Panc1 (cell line): ENCODE measurements at regions not wholly inside any gene's neighbourhood (a gene's known extent, or its start where the extent isn't known, plus 50 kb on each side); places are given as distances from the start of the nearest gene placed in this dataset.

ENCODE experiments used
- ATAC-seq: fragments of 200-7000 bp; cut with Tn5 transposase; 2 replicates; pipeline ENCODE4 v1.9.1; 2020; ENCODE audit warnings: mild to moderate bottlenecking, moderate library complexity
- BruUV-seq: library from RNA; stranded (reverse); fragments of 400-500 nt; replicated peaks from 2 replicates; lab custom pipeline; 2021; lab: Mats Ljungman, UMichigan
- CTCF ChIA-PET: fragments of 300-600 bp; sonication (Branson Sonifier 250); formaldehyde crosslinking; loops from one replicate; lab custom pipeline; 2022; ENCODE audit warnings: antibody characterized with exemption; lab: Charles Lee
- POLR2A ChIA-PET: fragments of 300-600 bp; sonication (Branson Sonifier 250); formaldehyde crosslinking; loops from one replicate; lab custom pipeline; 2022; ENCODE audit warnings: antibody characterized with exemption; lab: Charles Lee
- DNase-seq: peaks from one replicate; pipeline ENCODE4 v3.0.0-alpha.2; 2010; ENCODE audit warnings: low read depth, low spot score
- H3K27ac ChIP-seq: 2 replicates; pipeline ENCODE4 v1.5.1; 2011; ENCODE audit warnings: mild to moderate bottlenecking, low read length, inconsistent platforms
- H3K27me3 ChIP-seq: fragments of 200-500 bp; sonication (Bioruptor generic); 2 replicates; pipeline ENCODE4 v1.6.0; 2014; ENCODE audit warnings: low read length, inconsistent platforms; ENCODE audit not compliant: control insufficient read depth, insufficient read depth
- H3K36me3 ChIP-seq: fragments of 200-500 bp; sonication (Bioruptor generic); 2 replicates; pipeline ENCODE4 v1.5.1; 2014; ENCODE audit warnings: inconsistent platforms, mild to moderate bottlenecking, low read length, moderate library complexity; ENCODE audit not compliant: control insufficient read depth, insufficient read depth
- H3K4me1 ChIP-seq: 2 replicates; pipeline ENCODE4 v1.5.1; 2011; ENCODE audit warnings: inconsistent platforms, mild to moderate bottlenecking, low read length, moderate library complexity; ENCODE audit not compliant: control insufficient read depth, insufficient read depth
- H3K4me3 ChIP-seq, 2 experiments: 2 replicates each; pipeline ENCODE4 v1.5.1; 2011 to 2012; ENCODE audit warnings: low read depth in 2 of 2, low read length in 2 of 2, mild to moderate bottlenecking in 2 of 2, inconsistent platforms in 1 of 2, moderate library complexity in 1 of 2
- H3K9me3 ChIP-seq: fragments of 200-500 bp; sonication (Bioruptor generic); 2 replicates; pipeline ENCODE4 v1.5.1; 2014; ENCODE audit warnings: low read depth, mild to moderate bottlenecking, inconsistent platforms, low read length, moderate library complexity; ENCODE audit not compliant: control insufficient read depth, insufficient read depth
- POLR2AphosphoS5 ChIP-seq: IDR thresholded peaks from 2 replicates; pipeline ENCODE4 v1.6.1; 2012; ENCODE audit warnings: mild to moderate bottlenecking, low read depth, low read length, moderate library complexity
- REST ChIP-seq, 2 experiments: IDR thresholded peaks; 2 replicates each; pipeline ENCODE4 v1.6.1; 2011 to 2012; ENCODE audit warnings: low read depth in 2 of 2, control low read depth in 1 of 2, low read length in 1 of 2, mild to moderate bottlenecking in 1 of 2, moderate library complexity in 1 of 2; ENCODE audit not compliant: insufficient read depth in 1 of 2
- SIN3A ChIP-seq: IDR thresholded peaks from 2 replicates; pipeline ENCODE4 v1.6.1; 2012; ENCODE audit warnings: low read depth, mild to moderate bottlenecking, low read length, moderate library complexity, borderline replicate concordance; ENCODE audit not compliant: insufficient read depth
- TCF7L2 ChIP-seq: IDR thresholded peaks from 2 replicates; pipeline ENCODE4 v1.6.1; 2011; ENCODE audit warnings: mild to moderate bottlenecking, low read depth, low read length, inconsistent platforms
- in situ Hi-C: cut with HindIII; loops from 2 replicates; pipeline ENCODE4 v1.10.0; 2016; ENCODE audit warnings: low sequenced_read_pairs, low pct_unique_long_range_greater_than_20kb
- intact Hi-C: fragments of 100-400 bp; cut with micrococcal nuclease; formaldehyde crosslinking; loops from one replicate; pipeline ENCODE4 v1.10.0; 2022; ENCODE audit not compliant: unreplicated experiment
- TF ChIP-seq, protein P1 (sequence below): fragments of 450-650 bp; IDR thresholded peaks from 2 replicates; pipeline ENCODE4 v1.5.1; 2017; ENCODE audit warnings: mild to moderate bottlenecking

DNA sequence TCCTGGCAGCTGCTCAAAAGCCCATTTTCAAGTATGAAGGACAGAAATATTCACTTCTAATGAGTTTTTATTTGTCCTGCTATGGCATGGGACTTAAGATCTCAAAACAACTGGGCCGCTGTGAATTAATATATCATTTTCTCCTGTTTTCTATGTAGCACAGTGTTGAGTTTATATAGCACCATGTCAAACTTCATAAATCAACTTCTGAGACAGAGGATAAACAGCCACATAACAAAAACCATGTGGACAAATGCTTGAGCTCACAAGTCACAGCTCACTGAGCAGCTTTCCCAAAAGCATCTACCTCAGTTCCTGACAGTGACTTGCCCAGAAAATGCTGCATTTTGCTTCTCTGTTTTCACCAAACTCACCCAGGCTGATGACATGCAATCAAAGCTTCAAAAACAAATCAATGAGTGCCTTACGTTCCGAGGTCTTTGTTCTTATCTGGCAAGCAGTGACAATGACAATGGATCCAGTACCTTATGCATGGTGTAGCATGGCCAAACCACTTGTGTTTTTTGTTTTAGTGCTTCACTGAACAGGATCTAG lies 722.6 kb downstream of the LRRIQ3 start:
- DNase-seq (no peak), ATAC-seq (no peak)
- H3K27me3 ChIP-seq: no peaks in the 10 kb centered on the region
- in situ Hi-C loops: no loop called here
- TF ChIP-seq REST (IDR thresholded peaks at IDR 0.05; ENCODE audit: insufficient read depth in 1 of 2, low read depth in 2 of 2, low read length in 1 of 2) (no peak), TCF7L2 (no peak), POLR2AphosphoS5 (no peak), SIN3A (no peak)
- TF ChIP-seq, protein P1, sequence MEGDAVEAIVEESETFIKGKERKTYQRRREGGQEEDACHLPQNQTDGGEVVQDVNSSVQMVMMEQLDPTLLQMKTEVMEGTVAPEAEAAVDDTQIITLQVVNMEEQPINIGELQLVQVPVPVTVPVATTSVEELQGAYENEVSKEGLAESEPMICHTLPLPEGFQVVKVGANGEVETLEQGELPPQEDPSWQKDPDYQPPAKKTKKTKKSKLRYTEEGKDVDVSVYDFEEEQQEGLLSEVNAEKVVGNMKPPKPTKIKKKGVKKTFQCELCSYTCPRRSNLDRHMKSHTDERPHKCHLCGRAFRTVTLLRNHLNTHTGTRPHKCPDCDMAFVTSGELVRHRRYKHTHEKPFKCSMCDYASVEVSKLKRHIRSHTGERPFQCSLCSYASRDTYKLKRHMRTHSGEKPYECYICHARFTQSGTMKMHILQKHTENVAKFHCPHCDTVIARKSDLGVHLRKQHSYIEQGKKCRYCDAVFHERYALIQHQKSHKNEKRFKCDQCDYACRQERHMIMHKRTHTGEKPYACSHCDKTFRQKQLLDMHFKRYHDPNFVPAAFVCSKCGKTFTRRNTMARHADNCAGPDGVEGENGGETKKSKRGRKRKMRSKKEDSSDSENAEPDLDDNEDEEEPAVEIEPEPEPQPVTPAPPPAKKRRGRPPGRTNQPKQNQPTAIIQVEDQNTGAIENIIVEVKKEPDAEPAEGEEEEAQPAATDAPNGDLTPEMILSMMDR: no peak
- ChIA-PET CTCF (no interaction called here), POLR2A (no interaction called here)
- H3K36me3 ChIP-seq: no peaks in the 10 kb centered on the region
- intact Hi-C loops: no loop called here
- no TSS peak for BruUV-seq
- no peaks in the 10 kb centered on the region for H3K4me1 ChIP-seq
- no peak overlapping the region for H3K4me3 ChIP-seq
- H3K27ac ChIP-seq: no peak overlapping the region
- no peaks in the 10 kb centered on the region; the same call in 1 of the 2 replicates for H3K9me3 ChIP-seq

GRCh38 chr1:73472810-73473209 lies 725.2 kb downstream of the LRRIQ3 start:
- H3K27ac ChIP-seq: no peak overlapping the region
- H3K4me3 ChIP-seq: no peak overlapping the region
- H3K36me3 ChIP-seq: no peaks in the 10 kb centered on the region
- intact Hi-C loops (no loop called here), in situ Hi-C loops (no loop called here)
- ChIA-PET CTCF (no interaction called here), POLR2A (no interaction called here)
- ATAC-seq (no peak), DNase-seq (no peak)
- TF ChIP-seq POLR2AphosphoS5 (no peak), TCF7L2 (no peak), SIN3A (no peak), REST (IDR thresholded peaks at IDR 0.05; ENCODE audit: insufficient read depth in 1 of 2, low read depth in 2 of 2, low read length in 1 of 2) (no peak)
- TF ChIP-seq, protein P1: no peak
- no peaks in the 10 kb centered on the region; the same call in 1 of the 2 replicates for H3K9me3 ChIP-seq
- no peaks in the 10 kb centered on the region for H3K4me1 ChIP-seq
- no TSS peak for BruUV-seq
- H3K27me3 ChIP-seq: no peaks in the 10 kb centered on the region
